GM12878 (cell line): ENCODE measurements at regions not wholly inside any gene's neighbourhood (a gene's known extent, or its start where the extent isn't known, plus 50 kb on each side); places are given as distances from the start of the nearest gene placed in this dataset.
A peak's percentile ranks its signal among the peaks of the same experiment; 100 is the strongest.

ENCODE experiments used
- ATAC-seq: fragments of 200-7000 bp; cut with Tn5 transposase; 3 replicates; pipeline ENCODE4 v1.9.1; 2020; ENCODE audit warnings: mild to moderate bottlenecking, moderate library complexity
- BruUV-seq: library from RNA; stranded (reverse); fragments of 400-500 nt; replicated peaks from 2 replicates; lab custom pipeline; 2021; lab: Mats Ljungman, UMichigan
- CTCF ChIA-PET: fragments of 300-600 bp; sonication (Branson Sonifier 250); formaldehyde crosslinking; extraction: SDS; loops from one replicate; lab custom pipeline; 2021; ENCODE audit warnings: inconsistent platforms; lab: Yijun Ruan, JAX
- POLR2A ChIA-PET: fragments of 350-600 bp; formaldehyde crosslinking; extraction: SDS; loops from one replicate; lab custom pipeline; 2021; ENCODE audit warnings: inconsistent platforms; lab: Charles Lee
- RAD21 ChIA-PET: fragments of 300-600 bp; sonication (Branson Sonifier 250); formaldehyde crosslinking; loops from one replicate; lab custom pipeline; 2023; ENCODE audit warnings: antibody characterized with exemption; ENCODE audit not compliant: unreplicated experiment; lab: Charles Lee
- SMC1A ChIA-PET: fragments of 300-600 bp; sonication (Branson Sonifier 250); formaldehyde crosslinking; loops from one replicate; lab custom pipeline; 2023; ENCODE audit not compliant: unreplicated experiment, uncharacterized antibody; lab: Charles Lee
- DNase-seq: peaks from one replicate; pipeline ENCODE4 v3.0.0-alpha.2; 2011; ENCODE audit warnings: low read depth, low spot score
- FAIRE-seq: peaks from 3 replicates; lab custom pipeline; 2011; peaks lifted over from hg19 to GRCh38; lab: Jason Lieb, UNC
- H2AFZ ChIP-seq: 2 replicates; pipeline ENCODE4 v1.6.0; 2011; ENCODE audit warnings: low read depth, low read length, control low read depth; ENCODE audit not compliant: control insufficient read depth
- H3K27ac ChIP-seq: 2 replicates; pipeline ENCODE4 v1.5.1; 2011; ENCODE audit warnings: control low read depth; ENCODE audit not compliant: control insufficient read depth, insufficient read depth
- H3K27me3 ChIP-seq, 2 experiments: replicated peaks in 1 of 2; 2 replicates each; pipeline versions ENCODE4 v1.6.0 to v1.6.1; 2011; ENCODE audit warnings: low read length in 1 of 2; ENCODE audit not compliant: control insufficient read depth in 2 of 2, insufficient read depth in 2 of 2
- H3K36me3 ChIP-seq, 2 experiments: 2 replicates each; pipeline ENCODE4 v1.5.1; 2011; ENCODE audit warnings: low read length in 1 of 2; ENCODE audit not compliant: control insufficient read depth in 2 of 2, insufficient read depth in 2 of 2
- H3K4me1 ChIP-seq: 2 replicates; pipeline ENCODE4 v1.6.1; 2011; ENCODE audit warnings: mild to moderate bottlenecking, low read length, moderate library complexity, mixed read lengths; ENCODE audit not compliant: control insufficient read depth, insufficient read depth
- H3K4me2 ChIP-seq: 2 replicates; pipeline ENCODE4 v1.6.0; 2011; ENCODE audit warnings: control low read depth; ENCODE audit not compliant: control insufficient read depth, insufficient read depth
- H3K4me3 ChIP-seq: fragments of 200-600 bp; sonication (generic); 2 replicates; pipeline ENCODE4 v1.5.1; 2016
- H3K79me2 ChIP-seq: 2 replicates; pipeline ENCODE4 v1.6.0; 2011; ENCODE audit warnings: low read length; ENCODE audit not compliant: control insufficient read depth, insufficient read depth
- H3K9ac ChIP-seq: 2 replicates; pipeline ENCODE4 v1.8.0; 2011; ENCODE audit warnings: low read length, control low read depth, mixed read lengths; ENCODE audit not compliant: control insufficient read depth, insufficient read depth
- H3K9me3 ChIP-seq: replicated peaks from 3 replicates; pipeline ENCODE4 v1.5.1; 2011; ENCODE audit warnings: mild to moderate bottlenecking, low read length; ENCODE audit not compliant: control insufficient read depth, insufficient read depth
- H4K20me1 ChIP-seq: 2 replicates; pipeline ENCODE4 v1.6.0; 2011; ENCODE audit not compliant: control insufficient read depth, insufficient read depth
- BCL11A ChIP-seq: IDR thresholded peaks from 2 replicates; pipeline ENCODE4 v1.6.1; 2011; ENCODE audit warnings: low read depth, low read length
- BHLHE40 ChIP-seq, 2 experiments: fragments of 450-650 bp in 1 of 2; IDR thresholded peaks; 2 replicates each; pipeline ENCODE4 v1.6.1; 2011 to 2017; ENCODE audit warnings: low read depth in 2 of 2, borderline replicate concordance in 1 of 2, improper control_type of control experiment in 1 of 2, low read length in 1 of 2, mild to moderate bottlenecking in 1 of 2
- BRCA1 ChIP-seq: IDR thresholded peaks from 2 replicates; pipeline ENCODE4 v1.6.1; 2011; ENCODE audit warnings: low read depth, low read length, improper control_type of control experiment
- CEBPB ChIP-seq, 2 experiments: fragments of 150-350 bp in 1 of 2; IDR thresholded peaks; 2 replicates each; pipeline ENCODE4 v1.6.1; 2012 to 2014; ENCODE audit warnings: low read depth in 2 of 2, low read length in 2 of 2, borderline replicate concordance in 1 of 2, inconsistent platforms in 1 of 2
- EED ChIP-seq: sonication (generic); IDR thresholded peaks from 2 replicates; pipeline ENCODE4 v1.6.1; 2016; ENCODE audit warnings: antibody characterized with exemption, low read depth
- EZH2 ChIP-seq: IDR thresholded peaks from 2 replicates; pipeline ENCODE4 v1.6.1; 2012; ENCODE audit warnings: low read depth, mild to moderate bottlenecking, control low read depth, inconsistent platforms, low read length, borderline replicate concordance; ENCODE audit not compliant: control insufficient read depth
- FOXM1 ChIP-seq: IDR thresholded peaks from 2 replicates; pipeline ENCODE4 v1.6.1; 2012; ENCODE audit warnings: low read depth, mild to moderate bottlenecking, inconsistent platforms, low read length, moderate library complexity
- IKZF2 ChIP-seq, 2 experiments: fragments of 450-650 bp; IDR thresholded peaks; 2 replicates each; pipeline ENCODE4 v1.6.1; 2017; ENCODE audit warnings: mild to moderate bottlenecking in 2 of 2, moderate library complexity in 2 of 2
- MEF2B ChIP-seq: fragments of 450-650 bp; IDR thresholded peaks from 2 replicates; pipeline ENCODE4 v1.6.1; 2018; ENCODE audit warnings: mild to moderate bottlenecking, moderate library complexity; ENCODE audit not compliant: partially characterized antibody, poor library complexity, severe bottlenecking
- NBN ChIP-seq: fragments of 450-650 bp; IDR thresholded peaks from 2 replicates; pipeline ENCODE4 v1.6.1; 2016
- NR2F1 ChIP-seq: fragments of 450-650 bp; conservative IDR thresholded peaks from 2 replicates; pipeline ENCODE4 v1.6.1; 2017; ENCODE audit warnings: mild to moderate bottlenecking
- POLR2A ChIP-seq: IDR thresholded peaks from 2 replicates; pipeline ENCODE4 v1.6.1; 2011; ENCODE audit warnings: low read depth, mild to moderate bottlenecking, low read length
- POLR2AphosphoS5 ChIP-seq: IDR thresholded peaks from 2 replicates; pipeline ENCODE4 v1.6.1; 2011; ENCODE audit warnings: mild to moderate bottlenecking, low read length, inconsistent platforms
- SIX5 ChIP-seq: IDR thresholded peaks from 2 replicates; pipeline ENCODE4 v1.6.1; 2011; ENCODE audit warnings: mild to moderate bottlenecking, low read depth, low read length, moderate library complexity; ENCODE audit not compliant: severe bottlenecking
- SMAD5 ChIP-seq: IDR thresholded peaks from 2 replicates; pipeline ENCODE4 v1.6.1; 2016; ENCODE audit warnings: antibody characterized with exemption, low read depth
- WGBS: methylation state at CpG from one replicate; pipeline ENCODE4 v1.1.6; 2016; ENCODE audit warnings: low lambda C conversion rate; ENCODE audit not compliant: insufficient replicate concordance, insufficient coverage; ENCODE audit errors: missing lambda C conversion rate; 5-methylcytosine and 5-hydroxymethylcytosine counted together
- in situ Hi-C: fragments of 300-500 bp; cut with MboI; formaldehyde crosslinking; loops from 9 replicates; pipeline ENCODE4 v1.14.3; 2018; ENCODE audit warnings: mixed read lengths
- intact Hi-C: fragments of 100-400 bp; cut with micrococcal nuclease; formaldehyde crosslinking; loops from one replicate; pipeline ENCODE4 v1.14.2; 2022; ENCODE audit not compliant: unreplicated experiment
- TF ChIP-seq, protein P1 (sequence below): fragments of 150-350 bp; IDR thresholded peaks from 2 replicates; pipeline ENCODE4 v1.6.1; 2016; ENCODE audit warnings: low read depth, low read length
- TF ChIP-seq, protein P2 (sequence below): IDR thresholded peaks from 2 replicates; pipeline ENCODE4 v1.6.1; 2012; ENCODE audit warnings: low read length, inconsistent platforms
- TF ChIP-seq, protein P3 (sequence below): IDR thresholded peaks from 2 replicates; pipeline ENCODE4 v1.6.1; 2011; ENCODE audit warnings: low read depth, mild to moderate bottlenecking, low read length, moderate library complexity, borderline replicate concordance; ENCODE audit errors: extremely low read depth
- TF ChIP-seq, protein P4 (sequence below): IDR thresholded peaks from 2 replicates; pipeline ENCODE4 v1.6.1; 2012; ENCODE audit warnings: low read depth, low read length, improper control_type of control experiment

DNA sequence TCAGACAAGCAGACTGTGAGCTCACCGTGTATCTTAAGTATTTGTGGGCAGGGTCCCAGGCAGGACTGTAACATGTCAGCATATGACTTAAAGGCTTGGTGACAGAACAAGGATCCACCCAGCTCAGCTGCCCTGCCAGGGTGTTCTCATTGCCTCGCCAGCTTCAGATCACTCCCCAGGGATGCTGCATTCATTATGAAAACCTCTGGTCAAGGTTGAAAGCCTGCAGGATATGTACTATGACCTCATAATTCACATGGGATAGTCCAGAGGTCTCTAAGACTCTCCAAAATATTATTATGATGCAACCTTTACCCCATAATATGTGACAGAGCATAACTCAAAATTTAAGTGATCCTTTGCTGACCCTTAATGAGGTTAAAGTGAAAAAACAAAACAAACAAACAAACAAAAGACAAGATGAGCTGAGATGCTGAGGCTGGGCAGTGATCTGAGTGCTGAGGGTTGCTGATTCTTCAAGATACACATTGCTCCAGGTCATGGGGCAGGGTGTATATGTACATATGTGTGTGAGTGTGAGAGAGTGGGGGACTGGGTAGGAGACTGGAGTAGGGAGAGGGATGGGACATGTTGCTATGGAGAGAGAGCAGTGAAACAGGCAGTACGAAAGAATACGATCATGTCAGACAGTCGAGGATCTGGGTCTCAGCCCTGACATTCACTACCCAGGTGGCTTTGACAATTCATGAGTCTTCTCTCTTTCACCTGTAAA lies 98.8 kb upstream of the DUSP10 start:
- no peaks in the 10 kb centered on the region for H4K20me1 ChIP-seq
- BruUV-seq: no TSS peak
- H3K27ac ChIP-seq: peak overlapping the region; percentile 45; the same call in 1 of the 2 replicates
- in situ Hi-C loops: no loop called here
- ChIA-PET SMC1A (interaction anchor here (0.7 to 5.6 kb wide), 24 partner anchors 12 to 362 kb away, joined by 3 to 76 read pairs (median 5); no protein-coding TSS in a partner anchor), RAD21 (interaction anchor here (0.9 to 5.2 kb wide), 17 partner anchors 12 to 362 kb away, joined by 3 to 64 read pairs (median 4); partner anchors contain the start of gene DUSP10), POLR2A (interaction anchor here (0.9 to 3.1 kb wide), 4 partner anchors 11 to 97 kb away, joined by 3 to 10 read pairs (median 5); no protein-coding TSS in a partner anchor), CTCF (interaction anchor here (0.6 to 2.0 kb wide), 7 partner anchors 11 to 208 kb away, joined by 3 to 6 read pairs (median 3); no protein-coding TSS in a partner anchor)
- H3K4me2 ChIP-seq: no peak overlapping the region; the same call in 1 of the 2 replicates
- H3K4me3 ChIP-seq: no peak overlapping the region
- intact Hi-C loops: loop anchor here (1.0 to 5.0 kb wide), 3 partner anchors 42 to 167 kb away; no protein-coding TSS in a partner anchor
- no peak overlapping the region for H3K9ac ChIP-seq
- H3K9me3 ChIP-seq: no peaks in the 10 kb centered on the region
- 57% methylated on average over 5 of the region's 5 CpGs for WGBS
- H3K36me3 ChIP-seq: no peaks in the 10 kb centered on the region
- no peaks in the 10 kb centered on the region for H3K79me2 ChIP-seq
- FAIRE-seq (no peak), DNase-seq (peak; percentile 71), ATAC-seq (peak; percentile 74)
- H3K27me3 ChIP-seq: no peaks in the 10 kb centered on the region
- H3K4me1 ChIP-seq: peaks cover 42% of the 10 kb centered on the region
- H2AFZ ChIP-seq: no peak overlapping the region
- TF ChIP-seq POLR2AphosphoS5 (no peak), SIX5 (no peak), BRCA1 (no peak), IKZF2 (IDR thresholded peaks at IDR 0.05) (peak in 1 of 2 experiments; percentile 43; a peak in 2 of 4 replicates), CEBPB (IDR thresholded peaks at IDR 0.05; ENCODE audit: borderline replicate concordance in 1 of 2, low read depth in 2 of 2, low read length in 2 of 2) (peak in 1 of 2 experiments; percentile 15; a peak in 1 of 4 replicates), BHLHE40 (IDR thresholded peaks at IDR 0.05; ENCODE audit: borderline replicate concordance in 1 of 2, low read depth in 2 of 2, low read length in 1 of 2) (0 out of 4 replicates have a peak, but pooled peaks have one; percentile 27 to 29), FOXM1 (peak; percentile 50; the same call in 1 of the 2 replicates), NR2F1 (peak; percentile 11), MEF2B (peak; percentile 79), NBN (no peak), SMAD5 (no peak), EZH2 (no peak), BCL11A (peak; percentile 56), POLR2A (no peak), EED (peak; percentile 66)
- TF ChIP-seq, protein P1, sequence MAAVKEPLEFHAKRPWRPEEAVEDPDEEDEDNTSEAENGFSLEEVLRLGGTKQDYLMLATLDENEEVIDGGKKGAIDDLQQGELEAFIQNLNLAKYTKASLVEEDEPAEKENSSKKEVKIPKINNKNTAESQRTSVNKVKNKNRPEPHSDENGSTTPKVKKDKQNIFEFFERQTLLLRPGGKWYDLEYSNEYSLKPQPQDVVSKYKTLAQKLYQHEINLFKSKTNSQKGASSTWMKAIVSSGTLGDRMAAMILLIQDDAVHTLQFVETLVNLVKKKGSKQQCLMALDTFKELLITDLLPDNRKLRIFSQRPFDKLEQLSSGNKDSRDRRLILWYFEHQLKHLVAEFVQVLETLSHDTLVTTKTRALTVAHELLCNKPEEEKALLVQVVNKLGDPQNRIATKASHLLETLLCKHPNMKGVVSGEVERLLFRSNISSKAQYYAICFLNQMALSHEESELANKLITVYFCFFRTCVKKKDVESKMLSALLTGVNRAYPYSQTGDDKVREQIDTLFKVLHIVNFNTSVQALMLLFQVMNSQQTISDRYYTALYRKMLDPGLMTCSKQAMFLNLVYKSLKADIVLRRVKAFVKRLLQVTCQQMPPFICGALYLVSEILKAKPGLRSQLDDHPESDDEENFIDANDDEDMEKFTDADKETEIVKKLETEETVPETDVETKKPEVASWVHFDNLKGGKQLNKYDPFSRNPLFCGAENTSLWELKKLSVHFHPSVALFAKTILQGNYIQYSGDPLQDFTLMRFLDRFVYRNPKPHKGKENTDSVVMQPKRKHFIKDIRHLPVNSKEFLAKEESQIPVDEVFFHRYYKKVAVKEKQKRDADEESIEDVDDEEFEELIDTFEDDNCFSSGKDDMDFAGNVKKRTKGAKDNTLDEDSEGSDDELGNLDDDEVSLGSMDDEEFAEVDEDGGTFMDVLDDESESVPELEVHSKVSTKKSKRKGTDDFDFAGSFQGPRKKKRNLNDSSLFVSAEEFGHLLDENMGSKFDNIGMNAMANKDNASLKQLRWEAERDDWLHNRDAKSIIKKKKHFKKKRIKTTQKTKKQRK: no peak
- TF ChIP-seq, protein P2, sequence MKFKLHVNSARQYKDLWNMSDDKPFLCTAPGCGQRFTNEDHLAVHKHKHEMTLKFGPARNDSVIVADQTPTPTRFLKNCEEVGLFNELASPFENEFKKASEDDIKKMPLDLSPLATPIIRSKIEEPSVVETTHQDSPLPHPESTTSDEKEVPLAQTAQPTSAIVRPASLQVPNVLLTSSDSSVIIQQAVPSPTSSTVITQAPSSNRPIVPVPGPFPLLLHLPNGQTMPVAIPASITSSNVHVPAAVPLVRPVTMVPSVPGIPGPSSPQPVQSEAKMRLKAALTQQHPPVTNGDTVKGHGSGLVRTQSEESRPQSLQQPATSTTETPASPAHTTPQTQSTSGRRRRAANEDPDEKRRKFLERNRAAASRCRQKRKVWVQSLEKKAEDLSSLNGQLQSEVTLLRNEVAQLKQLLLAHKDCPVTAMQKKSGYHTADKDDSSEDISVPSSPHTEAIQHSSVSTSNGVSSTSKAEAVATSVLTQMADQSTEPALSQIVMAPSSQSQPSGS: peak; percentile 44; the same call in 1 of the 2 replicates
- TF ChIP-seq, protein P3, sequence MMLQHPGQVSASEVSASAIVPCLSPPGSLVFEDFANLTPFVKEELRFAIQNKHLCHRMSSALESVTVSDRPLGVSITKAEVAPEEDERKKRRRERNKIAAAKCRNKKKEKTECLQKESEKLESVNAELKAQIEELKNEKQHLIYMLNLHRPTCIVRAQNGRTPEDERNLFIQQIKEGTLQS: no peak
- TF ChIP-seq, protein P4, sequence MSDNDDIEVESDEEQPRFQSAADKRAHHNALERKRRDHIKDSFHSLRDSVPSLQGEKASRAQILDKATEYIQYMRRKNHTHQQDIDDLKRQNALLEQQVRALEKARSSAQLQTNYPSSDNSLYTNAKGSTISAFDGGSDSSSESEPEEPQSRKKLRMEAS: no peak
